ENCODE measurements at regions not wholly inside any gene's neighbourhood (a gene's known extent, or its start where the extent isn't known, plus 50 kb on each side); places are given as distances from the start of the nearest gene placed in this dataset.
"Not testable (repeated sequence)": the region's sequence is repeated elsewhere in the genome, so short reads cannot be mapped to it uniquely, and the experiment has no call there.

GRCh38 chr2:215537611-215538010 is 101.7 kb upstream of the FN1 start:
- Mint-ChIP-seq H3K9me3 (no peaks in the 10 kb centered on the region), H3K4me1 (no peaks in the 10 kb centered on the region), H3K27me3 (peaks cover 2% of the 10 kb centered on the region), H3K4me3 (no peak overlapping the region), H3K36me3 (no peaks in the 10 kb centered on the region), H3K27ac (no peak overlapping the region)

- Mint-ChIP-seq H3K27ac (no peak overlapping the region), H3K36me3 (no peaks in the 10 kb centered on the region), H3K27me3 (peaks cover 2% of the 10 kb centered on the region), H3K9me3 (no peaks in the 10 kb centered on the region), H3K4me3 (no peak overlapping the region), H3K4me1 (no peaks in the 10 kb centered on the region)
These were observed 100.6 kb upstream of the FN1 start for GRCh38 chr2:215536510-215536909.

- Mint-ChIP-seq H3K4me3 (no peak overlapping the region), H3K9me3 (no peaks in the 10 kb centered on the region), H3K27ac (no peak overlapping the region), H3K36me3 (no peaks in the 10 kb centered on the region), H3K4me1 (no peaks in the 10 kb centered on the region), H3K27me3 (peaks cover 2% of the 10 kb centered on the region)
These were observed 99.9 kb upstream of the FN1 start for GRCh38 chr2:215535741-215536140.

- H3K4me3 Mint-ChIP-seq, result no peak overlapping the region
- peaks cover 2% of the 10 kb centered on the region for H3K27me3 Mint-ChIP-seq
- no peak overlapping the region for H3K27ac Mint-ChIP-seq
These were observed 99.3 kb upstream of the FN1 start for GRCh38 chr2:215535125-215535668.

GRCh38 chr2:215533716-215534115 is 97.8 kb upstream of the FN1 start:
- H3K9me3 Mint-ChIP-seq, H3K36me3 Mint-ChIP-seq, H3K27ac Mint-ChIP-seq, H3K27me3 Mint-ChIP-seq, H3K4me1 Mint-ChIP-seq, H3K4me3 Mint-ChIP-seq: not testable (repeated sequence)

More at GRCh38 chr2:215535125-215535668, 99.3 kb upstream of the FN1 start:
- Mint-ChIP-seq H3K4me1 (no peaks in the 10 kb centered on the region), H3K36me3 (no peaks in the 10 kb centered on the region), H3K9me3 (no peaks in the 10 kb centered on the region)

GRCh38 chr2:215532844-215533243 is 97.0 kb upstream of the FN1 start:
- no peak overlapping the region for H3K4me3 Mint-ChIP-seq
- H3K27me3 Mint-ChIP-seq, result peaks cover 4% of the 10 kb centered on the region
- peaks cover 4% of the 10 kb centered on the region for H3K9me3 Mint-ChIP-seq
- no peaks in the 10 kb centered on the region for H3K4me1 Mint-ChIP-seq
- no peak overlapping the region for H3K27ac Mint-ChIP-seq
- no peaks in the 10 kb centered on the region for H3K36me3 Mint-ChIP-seq

GRCh38 chr2:215531284-215531683 is 95.4 kb upstream of the FN1 start:
- Mint-ChIP-seq H3K4me3 (no peak overlapping the region), H3K4me1 (no peaks in the 10 kb centered on the region), H3K27me3 (peaks cover 4% of the 10 kb centered on the region), H3K27ac (no peak overlapping the region), H3K36me3 (no peaks in the 10 kb centered on the region), H3K9me3 (peaks cover 4% of the 10 kb centered on the region)

GRCh38 chr2:215530191-215530968 is 94.5 kb upstream of the FN1 start:
- Mint-ChIP-seq H3K36me3 (no peaks in the 10 kb centered on the region), H3K4me1 (no peaks in the 10 kb centered on the region), H3K27ac (no peak overlapping the region), H3K27me3 (peaks cover 4% of the 10 kb centered on the region), H3K9me3 (peaks cover 4% of the 10 kb centered on the region), H3K4me3 (no peak overlapping the region)

GRCh38 chr2:215529271-215529670 is 93.4 kb upstream of the FN1 start:
- Mint-ChIP-seq H3K27me3 (peaks cover 3% of the 10 kb centered on the region), H3K36me3 (no peaks in the 10 kb centered on the region), H3K4me3 (no peak overlapping the region), H3K4me1 (no peaks in the 10 kb centered on the region), H3K27ac (no peak overlapping the region), H3K9me3 (peaks cover 4% of the 10 kb centered on the region)

- no peak overlapping the region for H3K27ac Mint-ChIP-seq
- H3K4me3 Mint-ChIP-seq, result no peak overlapping the region
- H3K4me1 Mint-ChIP-seq, result no peaks in the 10 kb centered on the region
- peaks cover 3% of the 10 kb centered on the region for H3K27me3 Mint-ChIP-seq
- H3K36me3 Mint-ChIP-seq, result no peaks in the 10 kb centered on the region
- peaks cover 4% of the 10 kb centered on the region for H3K9me3 Mint-ChIP-seq
These were observed 92.7 kb upstream of the FN1 start for GRCh38 chr2:215528555-215528954.

- Mint-ChIP-seq H3K4me1 (no peaks in the 10 kb centered on the region), H3K27me3 (peaks cover 3% of the 10 kb centered on the region), H3K4me3 (no peak overlapping the region), H3K36me3 (no peaks in the 10 kb centered on the region), H3K9me3 (peaks cover 4% of the 10 kb centered on the region), H3K27ac (no peak overlapping the region)
These were observed 91.9 kb upstream of the FN1 start for GRCh38 chr2:215527736-215528135.

GRCh38 chr2:215526341-215526740 is 90.5 kb upstream of the FN1 start:
- H3K27me3 Mint-ChIP-seq, result peaks cover 3% of the 10 kb centered on the region
- H3K4me3 Mint-ChIP-seq, result no peak overlapping the region
- no peaks in the 10 kb centered on the region for H3K4me1 Mint-ChIP-seq
- no peak overlapping the region for H3K27ac Mint-ChIP-seq
- H3K36me3 Mint-ChIP-seq, result no peaks in the 10 kb centered on the region
- H3K9me3 Mint-ChIP-seq, result peaks cover 4% of the 10 kb centered on the region

GRCh38 chr2:215522237-215522636 is 86.4 kb upstream of the FN1 start:
- Mint-ChIP-seq H3K36me3 (no peaks in the 10 kb centered on the region), H3K4me1 (no peaks in the 10 kb centered on the region), H3K27ac (no peak overlapping the region), H3K27me3 (no peaks in the 10 kb centered on the region), H3K9me3 (no peaks in the 10 kb centered on the region), H3K4me3 (no peak overlapping the region)

GRCh38 chr2:215521031-215521430 is 85.2 kb upstream of the FN1 start:
- Mint-ChIP-seq H3K27me3 (no peaks in the 10 kb centered on the region), H3K36me3 (no peaks in the 10 kb centered on the region), H3K4me1 (no peaks in the 10 kb centered on the region), H3K9me3 (no peaks in the 10 kb centered on the region), H3K4me3 (no peak overlapping the region), H3K27ac (no peak overlapping the region)

- Mint-ChIP-seq H3K4me3 (no peak overlapping the region), H3K27ac (no peak overlapping the region), H3K36me3 (no peaks in the 10 kb centered on the region), H3K4me1 (no peaks in the 10 kb centered on the region), H3K9me3 (no peaks in the 10 kb centered on the region), H3K27me3 (no peaks in the 10 kb centered on the region)
These were observed 81.5 kb upstream of the FN1 start for GRCh38 chr2:215517391-215517790.

- Mint-ChIP-seq H3K4me3 (no peak overlapping the region), H3K9me3 (no peaks in the 10 kb centered on the region), H3K4me1 (no peaks in the 10 kb centered on the region), H3K27me3 (no peaks in the 10 kb centered on the region), H3K27ac (no peak overlapping the region), H3K36me3 (no peaks in the 10 kb centered on the region)
These were observed 78.6 kb upstream of the FN1 start for GRCh38 chr2:215514516-215514915.
